GM19324 (cell line): ENCODE measurements at regions not wholly inside any gene's neighbourhood (a gene's known extent, or its start where the extent isn't known, plus 50 kb on each side); places are given as distances from the start of the nearest gene placed in this dataset.
"Not testable (repeated sequence)": the region's sequence is repeated elsewhere in the genome, so short reads cannot be mapped to it uniquely, and the experiment has no call there.

Experiments
- ATAC-seq: cut with Tn5 transposase; IDR thresholded peaks from one replicate; pipeline ENCODE4 v1.9.1; 2021; ENCODE audit warnings: mild to moderate bottlenecking, moderate library complexity; ENCODE audit not compliant: unreplicated experiment, low FRiP score

GRCh38 chr2:82964341-82964740, 1494.7 kb downstream of the SUCLG1 start:
- no peak for ATAC-seq

GRCh38 chr2:82959727-82960126, 1499.4 kb downstream of the SUCLG1 start:
- ATAC-seq = no peak

- ATAC-seq = no peak
These were observed 1504.2 kb downstream of the SUCLG1 start for GRCh38 chr2:82954868-82955267.

GRCh38 chr2:82939211-82939610, 1519.9 kb downstream of the SUCLG1 start:
- ATAC-seq = no peak

- not testable (repeated sequence) for ATAC-seq
These were observed 1520.7 kb downstream of the SUCLG1 start for GRCh38 chr2:82938321-82938845.

- ATAC-seq = no peak
These were observed 1545.5 kb downstream of the SUCLG1 start for GRCh38 chr2:82913566-82913965.

- ATAC-seq = no peak
These were observed 1563.0 kb downstream of the SUCLG1 start for GRCh38 chr2:82896117-82896516.

- no peak for ATAC-seq
These were observed 1565.9 kb downstream of the SUCLG1 start for GRCh38 chr2:82893190-82893589.

- ATAC-seq = no peak
These were observed 1579.3 kb downstream of the SUCLG1 start for GRCh38 chr2:82879803-82880202.

GRCh38 chr2:82875858-82876257, 1583.2 kb downstream of the SUCLG1 start:
- ATAC-seq = no peak

- ATAC-seq = no peak
These were observed 1601.1 kb downstream of the SUCLG1 start for GRCh38 chr2:82857967-82858366.

- ATAC-seq = no peak
These were observed 1605.8 kb downstream of the SUCLG1 start for GRCh38 chr2:82853299-82853698.

- no peak for ATAC-seq
These were observed 1606.3 kb downstream of the SUCLG1 start for GRCh38 chr2:82852787-82853186.

- ATAC-seq = no peak
These were observed 1610.8 kb downstream of the SUCLG1 start for GRCh38 chr2:82848285-82848684.

- ATAC-seq = no peak
These were observed 1620.0 kb downstream of the SUCLG1 start for GRCh38 chr2:82839036-82839435.

GRCh38 chr2:82837588-82838304, 1621.3 kb downstream of the SUCLG1 start:
- no peak for ATAC-seq

GRCh38 chr2:82834893-82835292, 1624.2 kb downstream of the SUCLG1 start:
- ATAC-seq = no peak

- no peak for ATAC-seq
These were observed 1631.7 kb downstream of the SUCLG1 start for GRCh38 chr2:82827426-82827825.

- ATAC-seq = no peak
These were observed 1632.6 kb downstream of the SUCLG1 start for GRCh38 chr2:82826437-82826836.

- ATAC-seq = no peak
These were observed 1633.5 kb downstream of the SUCLG1 start for GRCh38 chr2:82825410-82826090.

GRCh38 chr2:82823892-82824291, 1635.2 kb downstream of the SUCLG1 start:
- ATAC-seq = no peak

GRCh38 chr2:82819951-82820350, 1639.1 kb downstream of the SUCLG1 start:
- ATAC-seq = no peak
